Keratinocyte (primary cell): ENCODE measurements at regions not wholly inside any gene's neighbourhood (a gene's known extent, or its start where the extent isn't known, plus 50 kb on each side); places are given as distances from the start of the nearest gene placed in this dataset.

Experiments
- DNase-seq: peaks from one replicate; pipeline ENCODE4 v3.0.0-alpha.2; 2011; ENCODE audit warnings: low read depth, missing footprints, low spot score
- FAIRE-seq: peaks from 2 replicates; lab custom pipeline; 2011; peaks lifted over from hg19 to GRCh38; lab: Jason Lieb, UNC
- H2AFZ ChIP-seq: 2 replicates; pipeline ENCODE4 v1.6.0; 2012; ENCODE audit warnings: low read length, control low read depth, inconsistent platforms; ENCODE audit not compliant: control insufficient read depth
- H3K27ac ChIP-seq: 2 replicates; pipeline ENCODE4 v1.5.1; 2011; ENCODE audit warnings: low read length; ENCODE audit not compliant: control insufficient read depth, insufficient read depth
- H3K27me3 ChIP-seq: 3 replicates; pipeline ENCODE4 v1.6.0; 2011; ENCODE audit warnings: low read length; ENCODE audit not compliant: control insufficient read depth, insufficient read depth; ENCODE audit errors: extremely low read depth
- H3K36me3 ChIP-seq, 2 experiments: 2 replicates in 1 of 2; 3 replicates in 1 of 2; pipeline ENCODE4 v1.5.1; 2011; ENCODE audit warnings: low read length in 2 of 2, mild to moderate bottlenecking in 1 of 2; ENCODE audit not compliant: control insufficient read depth in 2 of 2, insufficient read depth in 2 of 2; ENCODE audit errors: extremely low read depth in 1 of 2
- H3K4me1 ChIP-seq: 3 replicates; pipeline ENCODE4 v1.5.1; 2011; ENCODE audit warnings: low read length; ENCODE audit not compliant: control insufficient read depth, insufficient read depth; ENCODE audit errors: extremely low read depth
- H3K4me2 ChIP-seq: 3 replicates; pipeline ENCODE4 v1.6.0; 2011; ENCODE audit warnings: low read depth, low read length; ENCODE audit not compliant: control insufficient read depth, insufficient read depth; ENCODE audit errors: extremely low read depth
- H3K4me3 ChIP-seq, 3 experiments: fragments of 200-600 bp in 1 of 3; sonication (generic) in 1 of 3; 2 replicates in 2 of 3; 3 replicates in 1 of 3; pipeline ENCODE4 v1.5.1; 2011 to 2016; ENCODE audit warnings: low read length in 3 of 3, mild to moderate bottlenecking in 3 of 3, control low read depth in 2 of 3, inconsistent platforms in 1 of 3, low read depth in 1 of 3, mixed read lengths in 1 of 3, mixed run types in 1 of 3, moderate library complexity in 1 of 3; ENCODE audit not compliant: control insufficient read depth in 2 of 3, insufficient read depth in 2 of 3; ENCODE audit errors: extremely low read depth in 1 of 3
- H3K79me2 ChIP-seq: 2 replicates; pipeline ENCODE4 v1.6.0; 2012; ENCODE audit warnings: low read length; ENCODE audit not compliant: control insufficient read depth, insufficient read depth
- H3K9ac ChIP-seq: 3 replicates; pipeline ENCODE4 v1.6.0; 2011; ENCODE audit warnings: low read length; ENCODE audit not compliant: control insufficient read depth, insufficient read depth; ENCODE audit errors: extremely low read depth
- H3K9me1 ChIP-seq: 3 replicates; pipeline ENCODE4 v1.6.0; 2011; ENCODE audit warnings: low read length; ENCODE audit not compliant: control insufficient read depth, insufficient read depth; ENCODE audit errors: extremely low read depth
- H3K9me3 ChIP-seq: 2 replicates; pipeline ENCODE4 v1.5.1; 2012; ENCODE audit warnings: low read depth, low read length; ENCODE audit not compliant: control insufficient read depth
- H4K20me1 ChIP-seq: 3 replicates; pipeline ENCODE4 v1.6.0; 2011; ENCODE audit warnings: low read length; ENCODE audit not compliant: control insufficient read depth, insufficient read depth; ENCODE audit errors: extremely low read depth
- CTCF ChIP-seq, 3 experiments: IDR thresholded peaks in 1 of 3; conservative IDR thresholded peaks in 1 of 3; optimal IDR thresholded peaks in 1 of 3; 2 replicates in 2 of 3; 3 replicates in 1 of 3; pipeline versions ENCODE3 to v1.5.1; 2011; ENCODE audit warnings: low read length in 3 of 3, mild to moderate bottlenecking in 3 of 3, moderate library complexity in 2 of 3, control low read depth in 1 of 3, inconsistent platforms in 1 of 3; ENCODE audit not compliant: insufficient read depth in 2 of 3; ENCODE audit errors: extremely low read depth in 1 of 3
- EZH2 ChIP-seq: IDR thresholded peaks from one replicate; pipeline ENCODE4 v1.6.1; 2012; ENCODE audit warnings: inconsistent platforms, mild to moderate bottlenecking, low read length, moderate library complexity
- dilution Hi-C: fragments of 300-500 bp; cut with MboI; formaldehyde crosslinking; loops from one replicate; pipeline ENCODE4 v1.7.0; 2020; ENCODE audit warnings: low sequenced_read_pairs; ENCODE audit not compliant: extremely low pct_ligation_motif_present

GRCh38 chr12:19000836-19001235 lies 128.7 kb upstream of the PLEKHA5 start:
- Histone ChIP-seq H3K9me3 (no peaks in the 10 kb centered on the region), H3K4me2 (no peak overlapping the region), H4K20me1 (no peaks in the 10 kb centered on the region), H3K27ac (no peak overlapping the region), H3K79me2 (no peaks in the 10 kb centered on the region), H3K27me3 (no peaks in the 10 kb centered on the region), H3K4me1 (peaks cover 22% of the 10 kb centered on the region), H3K9me1 (no peaks in the 10 kb centered on the region), H3K4me3 (no peak overlapping the region), H3K36me3 (no peaks in the 10 kb centered on the region), H3K9ac (no peak overlapping the region), H2AFZ (no peak overlapping the region)
- TF ChIP-seq CTCF (optimal IDR thresholded peaks at IDR 0.05 in 1 of 3, IDR thresholded peaks at IDR 0.05 in 1 of 3, conservative IDR thresholded peaks at IDR 0.05 in 1 of 3; ENCODE audit: extremely low read depth in 1 of 3, insufficient read depth in 2 of 3, low read length in 3 of 3) (no peak), EZH2 (no peak)
- FAIRE-seq: no peak
- DNase-seq: no peak
- dilution Hi-C loops: no loop called here

GRCh38 chr12:19002216-19002615 lies 127.3 kb upstream of the PLEKHA5 start:
- peaks cover 22% of the 10 kb centered on the region for H3K4me1 ChIP-seq
- no peaks in the 10 kb centered on the region for H3K27me3 ChIP-seq
- H3K4me2 ChIP-seq: no peak overlapping the region
- no peaks in the 10 kb centered on the region for H3K36me3 ChIP-seq
- DNase-seq (no peak), FAIRE-seq (no peak)
- no peaks in the 10 kb centered on the region for H3K9me1 ChIP-seq
- H3K9me3 ChIP-seq: no peaks in the 10 kb centered on the region
- dilution Hi-C loops: no loop called here
- H3K4me3 ChIP-seq: no peak overlapping the region
- TF ChIP-seq EZH2 (no peak), CTCF (optimal IDR thresholded peaks at IDR 0.05 in 1 of 3, IDR thresholded peaks at IDR 0.05 in 1 of 3, conservative IDR thresholded peaks at IDR 0.05 in 1 of 3; ENCODE audit: extremely low read depth in 1 of 3, insufficient read depth in 2 of 3, low read length in 3 of 3) (no peak)
- H4K20me1 ChIP-seq: no peaks in the 10 kb centered on the region
- H2AFZ ChIP-seq: no peak overlapping the region
- H3K79me2 ChIP-seq: no peaks in the 10 kb centered on the region
- no peak overlapping the region for H3K27ac ChIP-seq
- H3K9ac ChIP-seq: no peak overlapping the region
